Epidermal melanocyte (primary cell): ENCODE measurements at regions not wholly inside any gene's neighbourhood (a gene's known extent, or its start where the extent isn't known, plus 50 kb on each side); places are given as distances from the start of the nearest gene placed in this dataset.

Experiments
- DNase-seq: peaks from one replicate; pipeline ENCODE4 v3.0.0; 2011; ENCODE audit warnings: low spot score; ENCODE audit not compliant: insufficient read length

DNA sequence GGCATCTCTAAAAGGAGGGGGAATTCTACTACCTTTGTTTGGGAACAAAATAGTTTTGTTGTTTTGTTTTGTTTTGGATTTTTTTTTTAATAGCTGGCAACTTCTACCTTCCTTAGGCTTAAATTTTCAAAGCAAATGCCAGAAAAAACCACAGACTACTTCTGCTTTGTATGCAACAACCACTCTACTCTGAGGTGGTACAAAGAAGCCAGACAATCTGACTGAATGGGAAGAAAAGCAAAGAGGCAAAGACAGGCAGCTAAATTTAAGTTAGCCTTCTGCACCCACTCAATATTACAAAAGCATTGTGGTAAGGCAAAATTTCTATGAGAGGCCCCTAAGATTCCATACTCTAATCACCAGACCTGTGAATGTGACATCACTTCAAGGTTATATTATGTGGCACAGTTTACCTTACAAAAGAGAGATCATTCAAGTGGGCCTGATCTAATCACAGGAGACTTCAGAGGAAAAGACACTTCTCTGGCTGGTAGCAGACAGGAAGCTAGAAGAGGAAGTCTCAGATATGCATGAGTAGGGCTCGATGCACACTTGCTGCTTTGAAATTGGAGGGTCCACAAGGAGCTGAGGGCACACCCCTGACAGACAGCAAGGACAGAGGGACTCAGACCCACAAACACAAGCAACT, 566.6 kb downstream of the RPS29 start:
- no peak for DNase-seq

DNA sequence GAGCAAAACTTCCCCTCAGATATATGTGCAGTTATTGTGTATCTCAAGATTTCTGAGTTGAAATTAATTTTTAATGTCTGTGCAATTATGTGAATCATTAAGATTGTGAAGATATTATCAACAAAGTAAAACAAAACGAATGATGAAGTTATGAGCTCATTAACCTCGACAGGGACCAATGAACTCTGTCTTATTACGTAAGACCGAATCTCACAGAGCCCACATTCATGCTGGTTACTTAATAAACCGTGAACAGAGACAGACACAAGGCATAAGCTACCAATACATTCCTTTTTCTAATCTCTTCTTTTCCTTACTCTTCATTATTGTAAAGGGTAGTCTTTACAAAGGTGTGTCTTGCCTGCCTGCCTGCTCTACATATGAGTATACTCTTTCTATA, 568.7 kb downstream of the RPS29 start:
- DNase-seq: no peak

- no peak for DNase-seq
Observed at GRCh38 chr14:49016381-49016780, 569.8 kb downstream of the RPS29 start.

DNA sequence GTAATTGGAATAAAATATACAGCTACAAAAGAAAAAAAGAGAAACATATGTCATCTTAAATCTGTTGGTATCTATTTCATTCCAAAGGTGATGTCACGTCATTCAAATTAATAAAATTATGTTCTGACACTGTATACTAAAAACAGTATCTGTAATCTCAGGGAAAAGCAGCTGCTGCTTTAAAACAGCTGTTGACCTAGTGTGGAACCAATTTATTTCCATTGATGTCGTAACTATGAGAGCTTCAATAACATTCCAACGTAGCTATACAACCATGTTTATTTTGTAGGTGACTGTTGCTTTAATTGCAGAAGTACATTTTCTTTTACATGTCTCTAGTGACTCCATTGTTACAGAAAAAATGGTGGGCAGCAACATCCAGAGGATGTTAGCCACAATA, 571.7 kb downstream of the RPS29 start:
- no peak for DNase-seq

GRCh38 chr14:49008363-49008762, 577.8 kb downstream of the RPS29 start:
- DNase-seq: no peak

DNA sequence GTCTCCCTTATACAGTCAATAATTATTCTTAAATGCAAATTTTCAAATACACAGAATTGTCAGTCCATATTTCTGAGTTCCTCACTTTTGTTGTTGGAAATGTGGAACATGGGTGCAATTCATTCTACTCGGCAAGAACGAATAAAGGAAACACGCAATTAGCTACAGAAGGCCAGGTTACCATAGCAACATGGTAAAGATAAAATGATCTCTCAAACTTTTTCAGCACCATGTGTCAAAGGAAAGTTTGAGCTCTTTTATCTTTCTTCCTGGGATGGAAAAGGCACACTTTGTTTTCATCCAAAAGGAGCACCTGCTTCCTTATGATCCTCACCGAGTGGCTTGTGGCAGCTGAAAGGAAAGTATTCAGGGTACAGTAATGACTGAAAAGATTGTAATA, 595.0 kb downstream of the RPS29 start:
- no peak for DNase-seq

DNA sequence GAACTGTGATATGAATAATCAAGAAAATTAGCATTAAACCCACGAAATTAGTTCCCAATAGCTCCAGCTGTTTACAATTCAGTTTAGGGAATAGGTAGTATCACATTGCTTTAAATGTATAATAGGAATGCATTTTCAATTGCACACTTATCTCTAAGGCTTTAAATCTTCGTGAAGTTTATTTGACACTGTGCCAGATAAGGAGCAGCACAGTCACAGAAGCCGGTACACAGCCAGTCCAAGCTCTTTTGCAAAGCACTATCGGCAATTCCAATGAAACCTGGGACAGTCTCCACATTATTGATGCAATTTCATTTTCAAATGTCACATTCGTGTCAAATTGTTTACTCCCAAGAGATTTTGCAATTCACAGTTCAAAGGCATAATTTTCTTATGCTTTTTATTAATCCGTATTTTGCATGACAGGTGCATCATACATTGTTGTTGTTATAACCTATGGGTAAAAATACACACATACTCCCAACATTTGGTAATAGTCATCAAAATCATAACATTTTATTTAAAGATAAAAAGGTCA, 602.8 kb downstream of the RPS29 start:
- no peak for DNase-seq

DNA sequence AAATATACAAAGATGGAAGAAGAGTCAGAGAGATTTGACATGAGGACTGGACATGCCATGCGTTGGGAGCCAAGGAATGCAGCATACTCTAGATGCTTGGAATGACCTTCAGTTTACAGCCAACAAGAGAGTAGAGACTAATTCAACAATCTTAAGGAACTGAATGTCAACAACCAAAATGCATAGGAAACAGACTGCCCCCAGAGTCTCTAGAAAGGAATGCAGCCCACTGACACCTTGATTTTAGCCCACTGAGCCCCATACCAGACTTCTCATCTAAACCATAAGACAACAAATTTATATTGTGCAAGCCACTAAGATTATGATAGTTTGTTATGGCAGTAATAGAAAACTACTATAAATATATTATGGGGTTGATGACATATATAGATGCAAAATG, 611.2 kb downstream of the RPS29 start:
- no peak for DNase-seq

DNA sequence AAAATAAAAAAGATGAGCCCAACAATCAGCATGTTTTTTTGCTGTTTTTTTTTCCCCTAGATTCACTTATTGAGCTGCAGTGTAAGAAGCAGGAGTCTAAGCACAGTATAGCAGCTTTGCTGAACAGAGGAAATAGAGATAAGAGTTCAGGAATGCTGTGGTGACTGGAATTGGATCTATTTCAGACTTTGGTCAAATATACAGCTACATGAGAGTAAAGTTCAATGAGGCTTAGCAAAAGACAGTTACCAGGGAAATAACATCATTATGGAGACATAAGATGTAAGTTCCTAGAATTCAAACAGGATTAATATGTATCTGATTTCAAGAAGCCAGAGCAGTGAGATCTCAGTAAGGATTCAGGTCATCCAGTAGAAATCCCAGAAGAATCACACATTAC, 613.0 kb downstream of the RPS29 start:
- DNase-seq: no peak

DNA sequence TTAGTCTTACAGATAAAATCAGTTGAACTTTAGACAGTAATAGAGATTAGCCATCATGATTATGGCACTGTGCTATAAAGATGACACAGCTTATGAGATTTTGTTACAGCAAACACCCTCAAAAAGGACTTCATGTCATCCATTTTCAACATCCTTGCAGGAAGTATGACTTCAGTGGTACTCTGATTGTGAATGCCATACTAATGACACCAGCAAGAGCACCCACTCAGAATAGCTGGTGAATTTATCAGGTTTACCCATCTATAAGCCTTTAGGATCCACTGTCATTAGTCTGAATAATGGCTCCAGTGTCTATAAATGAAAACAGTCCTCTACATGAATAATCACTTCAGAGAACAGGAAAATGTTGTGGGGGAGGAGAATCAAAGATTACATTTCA, 615.2 kb downstream of the RPS29 start:
- no peak for DNase-seq

DNA sequence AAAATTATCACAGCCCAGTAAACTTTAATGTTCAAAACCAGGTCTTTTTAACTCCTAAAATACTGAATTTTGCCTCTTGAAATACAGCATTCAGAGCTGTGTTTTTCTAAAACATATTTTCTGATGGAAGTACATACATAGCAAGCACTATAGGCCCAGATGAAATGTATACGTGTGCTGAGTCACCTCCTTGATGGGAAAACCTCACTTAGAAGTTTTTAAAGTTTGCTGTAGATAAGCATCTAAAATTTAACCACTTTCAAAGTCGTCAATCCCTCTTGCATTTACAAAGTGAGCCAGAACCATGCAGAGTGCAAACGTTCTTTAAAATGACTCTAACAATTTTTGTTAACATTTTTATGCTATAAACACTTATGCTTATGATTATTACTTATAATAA, 618.8 kb downstream of the RPS29 start:
- no peak for DNase-seq

DNA sequence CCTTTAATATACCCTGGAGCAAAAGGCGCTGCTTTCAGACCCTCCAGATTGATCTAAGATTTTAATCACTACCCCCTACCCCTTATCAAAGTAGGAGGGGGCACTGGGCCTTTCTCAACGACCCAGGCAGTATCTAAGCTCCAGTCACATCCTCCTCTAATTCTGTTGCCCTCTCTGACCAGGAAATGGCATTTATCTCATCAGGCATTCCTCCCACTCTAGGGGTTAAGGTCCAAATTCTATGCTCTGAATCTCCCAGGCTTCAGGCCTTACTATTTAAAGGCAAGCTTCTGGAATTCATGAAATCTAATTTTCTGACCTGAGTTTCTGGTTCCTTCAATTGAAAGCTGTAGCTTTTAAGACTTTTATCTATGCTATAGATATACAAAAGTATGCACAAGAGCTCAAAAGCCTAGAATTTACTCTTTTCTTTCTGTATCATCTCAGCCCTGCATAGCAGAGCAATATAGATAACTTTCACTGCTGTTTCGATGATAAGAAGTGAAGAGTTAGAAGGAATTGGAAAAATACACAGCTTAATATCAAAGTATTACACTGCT, 622.9 kb downstream of the RPS29 start:
- DNase-seq: no peak

GRCh38 chr14:48957486-48957885, 628.7 kb downstream of the RPS29 start:
- DNase-seq: no peak

- DNase-seq: no peak
Observed at GRCh38 chr14:48955857-48956256, 630.3 kb downstream of the RPS29 start.

DNA sequence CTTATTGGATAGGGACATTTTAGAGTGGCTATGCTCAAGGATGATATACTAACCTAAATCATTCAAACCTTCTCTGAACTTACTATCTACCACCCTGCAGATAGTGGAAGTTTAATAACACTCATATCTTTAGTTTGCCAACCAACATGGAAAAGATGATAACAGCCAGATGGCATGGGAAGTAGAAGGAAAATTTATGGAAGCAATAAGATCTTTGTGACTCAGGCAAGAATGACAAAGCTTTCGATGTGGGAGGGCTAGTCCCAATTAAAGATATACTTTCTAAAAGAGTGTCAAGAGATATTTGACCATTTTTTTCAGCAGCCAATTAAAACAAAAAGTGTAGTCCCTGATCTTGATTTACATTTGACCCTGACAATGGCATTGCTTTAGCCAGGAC, 631.7 kb downstream of the RPS29 start:
- DNase-seq: no peak

DNA sequence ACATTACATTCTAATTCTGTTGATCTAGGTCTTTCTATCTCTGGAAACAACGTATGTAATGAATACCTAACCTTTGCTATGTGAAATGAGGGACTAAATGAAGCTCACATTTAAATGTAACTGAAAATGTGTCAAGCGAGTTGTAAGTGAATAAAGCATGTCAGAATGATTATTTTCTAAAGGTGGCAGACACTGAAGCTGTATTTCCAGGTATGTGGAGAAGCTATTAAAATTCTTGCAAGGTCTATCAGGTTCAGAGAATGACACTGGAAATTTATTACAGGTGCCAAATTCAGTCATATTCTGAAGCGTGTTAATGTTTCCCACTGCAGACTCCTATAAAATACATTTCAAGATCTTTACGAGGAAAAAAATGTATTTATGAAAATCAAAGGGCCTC, 641.4 kb downstream of the RPS29 start:
- no peak for DNase-seq

GRCh38 chr14:48943913-48944312, 642.3 kb downstream of the RPS29 start:
- DNase-seq: no peak

DNA sequence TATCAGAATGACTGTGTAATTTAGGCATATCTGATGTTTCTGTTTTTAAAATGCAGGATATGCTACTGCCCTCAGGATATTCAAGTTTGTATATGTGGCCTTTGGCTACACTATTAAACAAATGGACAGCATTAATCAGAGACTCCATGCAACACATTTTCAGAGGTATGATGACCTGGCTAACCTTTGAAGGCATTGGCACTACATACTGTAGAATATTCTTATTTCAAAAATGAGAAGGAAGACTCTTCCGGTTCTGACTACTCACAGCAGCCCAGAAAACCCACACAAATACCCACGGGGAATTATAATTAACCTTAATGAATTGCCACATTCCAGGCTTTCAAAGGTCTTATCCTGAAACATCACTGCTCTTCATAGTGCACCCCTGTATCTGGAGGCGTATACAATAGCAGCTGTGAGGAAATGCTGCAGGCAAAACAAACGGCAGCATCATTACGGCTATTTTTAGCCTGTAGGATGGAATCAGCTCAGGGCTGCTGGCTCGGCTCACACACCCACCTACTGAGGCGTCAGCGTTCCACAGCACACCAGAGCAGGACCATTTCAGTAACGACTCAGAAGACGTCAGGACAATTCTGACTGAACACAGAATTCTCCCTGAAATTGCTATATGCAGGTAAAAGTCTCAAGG, 648.5 kb downstream of the RPS29 start:
- no peak for DNase-seq

DNA sequence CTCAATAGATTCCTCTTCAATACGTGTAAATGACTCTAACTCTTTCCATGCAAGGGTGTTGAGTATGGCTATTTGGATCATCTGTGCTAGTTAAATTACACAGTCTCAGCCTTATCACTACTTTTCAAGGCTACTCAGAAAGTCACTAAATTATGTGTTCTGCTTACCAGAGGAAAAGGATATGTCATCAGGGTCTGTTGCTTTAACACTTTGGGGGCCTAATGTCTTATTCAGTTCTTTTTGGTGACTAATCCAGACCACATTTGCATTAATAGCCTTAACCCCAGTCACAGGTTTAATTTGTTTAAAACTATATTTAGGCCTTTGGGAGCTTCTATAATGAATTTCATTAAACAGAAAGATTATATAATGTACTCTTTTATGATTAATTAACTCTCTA, 649.3 kb downstream of the RPS29 start:
- DNase-seq: no peak

DNA sequence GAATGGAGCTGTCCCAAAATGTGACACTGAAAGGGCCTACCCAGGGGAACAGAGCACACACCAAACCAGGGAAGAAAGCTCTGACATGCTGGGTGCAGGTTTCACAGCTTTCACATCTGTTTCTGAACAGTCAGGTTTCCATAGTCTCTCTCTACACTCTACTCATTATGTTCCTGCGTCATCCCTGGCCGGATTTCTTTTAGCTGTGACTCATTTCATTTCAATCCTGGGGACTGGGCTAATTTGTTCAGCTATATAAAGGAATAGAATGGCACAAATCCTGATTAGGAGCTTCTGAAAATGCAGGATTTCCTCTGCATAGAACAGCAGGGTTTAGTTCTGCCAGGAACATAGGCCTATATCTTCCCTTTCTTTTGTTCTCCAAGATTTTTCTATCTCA, 649.8 kb downstream of the RPS29 start:
- no peak for DNase-seq

DNA sequence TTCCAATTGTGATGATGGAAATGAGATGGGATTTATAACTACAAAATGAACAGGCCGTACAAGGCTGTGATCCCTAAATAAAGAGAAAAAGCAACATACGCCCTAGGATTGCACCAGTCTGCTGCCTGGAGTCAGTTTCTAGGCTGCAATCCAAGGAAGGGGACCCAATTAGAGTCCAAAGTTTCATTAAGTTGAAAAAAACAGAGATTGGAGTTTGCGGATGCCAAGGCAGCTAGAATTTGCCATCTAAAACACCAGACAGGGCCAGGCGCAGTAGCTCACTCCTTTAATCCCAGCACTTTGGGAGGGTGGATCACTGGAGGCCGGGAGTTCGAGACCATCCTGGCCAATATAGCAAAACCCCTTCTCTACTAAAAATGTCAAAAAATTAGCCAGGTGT, 661.0 kb downstream of the RPS29 start:
- no peak for DNase-seq

DNA sequence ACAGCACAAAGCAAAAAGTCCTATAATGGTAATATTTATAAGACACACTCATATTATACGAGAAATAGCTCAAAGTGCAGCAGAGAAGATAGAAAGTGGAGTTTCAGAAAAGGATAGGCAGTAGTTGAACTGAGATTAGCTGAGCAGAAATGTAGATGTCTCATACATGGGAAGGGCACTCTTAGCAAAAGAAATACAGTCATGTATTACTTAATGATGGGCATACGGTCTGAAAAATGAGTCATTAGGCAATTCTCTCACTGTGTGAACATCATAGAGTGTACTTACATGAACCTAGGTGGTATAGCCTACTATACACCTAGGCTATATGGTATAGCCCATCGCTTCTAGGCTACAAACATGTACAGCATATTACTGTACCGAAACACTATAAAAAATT, 671.3 kb downstream of the RPS29 start:
- DNase-seq: no peak

DNA sequence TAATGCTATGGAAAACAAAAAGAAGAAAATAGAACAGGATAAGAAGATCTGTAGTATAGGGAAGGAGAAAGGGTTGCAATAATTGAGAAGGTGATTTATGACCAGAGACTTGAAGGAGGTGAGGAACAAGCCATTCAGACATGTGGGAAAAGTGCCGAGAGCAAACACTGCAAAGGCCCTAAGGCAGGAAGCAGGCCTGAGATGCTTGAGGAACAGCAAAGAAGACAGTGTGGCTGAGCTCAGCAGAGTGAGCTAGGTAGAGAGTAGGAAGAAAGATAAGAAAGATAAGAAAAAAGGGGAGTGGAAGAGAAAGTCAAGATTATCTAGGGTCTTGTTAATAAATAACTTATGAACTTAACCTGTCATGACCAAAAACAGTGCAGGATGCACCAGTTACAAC, 671.8 kb downstream of the RPS29 start:
- DNase-seq: no peak
